ENCODE measurements at regions not wholly inside any gene's neighbourhood (a gene's known extent, or its start where the extent isn't known, plus 50 kb on each side); places are given as distances from the start of the nearest gene placed in this dataset.
A peak's percentile ranks its signal among the peaks of the same experiment; 100 is the strongest.

- H3K9me3 ChIP-seq = peaks cover 0 to 5% (median 0%) of the 10 kb centered on the region in 4 donors
- no peak for TF ChIP-seq POLR2A (IDR thresholded peaks at IDR 0.05)
- TF ChIP-seq, protein P1, sequence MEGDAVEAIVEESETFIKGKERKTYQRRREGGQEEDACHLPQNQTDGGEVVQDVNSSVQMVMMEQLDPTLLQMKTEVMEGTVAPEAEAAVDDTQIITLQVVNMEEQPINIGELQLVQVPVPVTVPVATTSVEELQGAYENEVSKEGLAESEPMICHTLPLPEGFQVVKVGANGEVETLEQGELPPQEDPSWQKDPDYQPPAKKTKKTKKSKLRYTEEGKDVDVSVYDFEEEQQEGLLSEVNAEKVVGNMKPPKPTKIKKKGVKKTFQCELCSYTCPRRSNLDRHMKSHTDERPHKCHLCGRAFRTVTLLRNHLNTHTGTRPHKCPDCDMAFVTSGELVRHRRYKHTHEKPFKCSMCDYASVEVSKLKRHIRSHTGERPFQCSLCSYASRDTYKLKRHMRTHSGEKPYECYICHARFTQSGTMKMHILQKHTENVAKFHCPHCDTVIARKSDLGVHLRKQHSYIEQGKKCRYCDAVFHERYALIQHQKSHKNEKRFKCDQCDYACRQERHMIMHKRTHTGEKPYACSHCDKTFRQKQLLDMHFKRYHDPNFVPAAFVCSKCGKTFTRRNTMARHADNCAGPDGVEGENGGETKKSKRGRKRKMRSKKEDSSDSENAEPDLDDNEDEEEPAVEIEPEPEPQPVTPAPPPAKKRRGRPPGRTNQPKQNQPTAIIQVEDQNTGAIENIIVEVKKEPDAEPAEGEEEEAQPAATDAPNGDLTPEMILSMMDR (IDR thresholded peaks at IDR 0.05) = no peak
- no peaks in the 10 kb centered on the region for H3K4me1 ChIP-seq
- no peaks in the 10 kb centered on the region for H3K36me3 ChIP-seq
- no peak for DNase-seq
- no peak overlapping the region for H3K4me3 ChIP-seq
- H3K27me3 ChIP-seq = no peaks in the 10 kb centered on the region
- H3K27ac ChIP-seq = no peak overlapping the region
Measured at GRCh38 chr15:39321977-39322376, 258.9 kb upstream of the THBS1 start.

GRCh38 chr15:39323157-39323556, 257.7 kb upstream of the THBS1 start:
- no peak overlapping the region for H3K27ac ChIP-seq
- H3K27me3 ChIP-seq = no peaks in the 10 kb centered on the region
- H3K4me1 ChIP-seq = no peaks in the 10 kb centered on the region
- no peaks in the 10 kb centered on the region for H3K36me3 ChIP-seq
- peaks cover 0 to 5% (median 0%) of the 10 kb centered on the region in 4 donors for H3K9me3 ChIP-seq
- no peak for DNase-seq
- H3K4me3 ChIP-seq = no peak overlapping the region
- TF ChIP-seq POLR2A (IDR thresholded peaks at IDR 0.05) = no peak
- TF ChIP-seq, protein P1 (IDR thresholded peaks at IDR 0.05) = no peak

- Histone ChIP-seq H3K4me1 (no peaks in the 10 kb centered on the region), H3K36me3 (no peaks in the 10 kb centered on the region), H3K27me3 (no peaks in the 10 kb centered on the region), H3K4me3 (no peak overlapping the region), H3K27ac (no peak overlapping the region), H3K9me3 (peaks cover 0 to 5% (median 0%) of the 10 kb centered on the region in 4 donors)
- no peak for TF ChIP-seq POLR2A (IDR thresholded peaks at IDR 0.05)
- TF ChIP-seq, protein P1 (IDR thresholded peaks at IDR 0.05) = no peak
- DNase-seq = no peak
Measured at GRCh38 chr15:39323706-39324105, 257.2 kb upstream of the THBS1 start.

DNA sequence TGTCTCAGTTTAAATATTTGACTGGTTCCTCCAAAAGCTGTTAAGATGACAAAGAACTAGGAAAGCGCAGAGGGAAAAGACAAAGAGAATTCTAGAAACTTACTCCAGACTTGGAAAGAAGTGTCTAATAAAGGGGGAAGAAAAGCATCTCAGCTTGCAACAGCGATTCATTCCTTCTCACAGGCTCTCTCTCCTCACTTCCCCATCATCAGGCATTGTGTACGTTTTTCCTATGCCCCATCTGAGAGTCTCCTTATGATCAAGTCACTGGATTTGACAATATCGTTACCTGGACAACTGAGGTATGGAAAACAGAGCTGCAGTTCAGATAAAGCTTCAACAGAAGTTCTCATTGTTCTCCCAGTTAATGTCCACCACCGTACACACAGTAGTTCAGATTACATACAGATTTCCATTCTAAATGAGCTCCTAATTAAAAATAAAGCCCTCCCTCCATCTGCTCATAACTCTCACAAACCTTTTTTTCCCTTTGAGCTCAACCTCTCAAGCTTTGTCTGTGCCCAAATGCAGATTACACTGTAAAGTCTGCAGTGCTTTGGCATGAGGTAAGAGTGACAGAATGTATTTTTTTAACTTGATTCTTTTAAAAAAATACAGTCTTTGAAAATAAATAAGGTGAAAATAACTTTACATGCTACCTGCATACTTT, 254.4 kb upstream of the THBS1 start:
- Histone ChIP-seq H3K4me1 (no peaks in the 10 kb centered on the region), H3K9me3 (no peaks in the 10 kb centered on the region), H3K27me3 (no peaks in the 10 kb centered on the region), H3K36me3 (no peaks in the 10 kb centered on the region), H3K27ac (no peak overlapping the region), H3K4me3 (no peak overlapping the region)
- TF ChIP-seq POLR2A (IDR thresholded peaks at IDR 0.05) = no peak
- TF ChIP-seq, protein P1 (IDR thresholded peaks at IDR 0.05) = no peak
- DNase-seq = no peak

DNA sequence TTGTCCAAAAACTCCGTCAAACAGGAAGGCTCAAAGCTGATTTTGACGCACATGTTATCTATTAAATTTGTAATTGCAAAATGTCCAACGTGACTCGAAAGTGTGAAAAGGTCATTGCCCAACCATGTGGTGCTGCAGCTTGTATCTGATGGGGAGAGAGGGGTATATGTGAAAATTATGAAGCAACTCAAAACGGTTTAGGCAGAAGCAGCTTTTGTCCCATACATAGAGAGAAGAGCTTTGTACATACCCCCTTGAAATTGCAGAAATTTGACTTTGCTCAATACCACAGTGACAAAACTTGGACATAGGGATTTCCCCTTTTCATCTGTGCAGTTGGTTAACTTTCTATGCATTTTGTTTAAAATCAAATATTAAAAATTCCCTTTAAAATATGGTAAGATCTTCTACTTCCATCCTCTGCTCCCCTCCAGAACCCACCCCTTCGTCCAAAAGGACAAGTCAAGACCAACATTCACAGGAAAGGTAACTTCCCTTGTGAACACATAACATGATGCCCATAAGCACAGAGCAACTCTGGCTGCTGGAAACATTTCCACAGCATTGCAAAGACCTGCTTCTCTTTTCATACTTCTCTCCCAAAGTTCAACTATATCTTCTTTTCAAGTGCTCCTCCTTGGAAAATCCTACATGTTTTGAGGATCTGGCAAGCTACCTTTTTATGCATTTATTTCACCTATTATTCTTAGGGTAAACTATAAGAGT, 253.7 kb upstream of the THBS1 start:
- DNase-seq = no peak
- Histone ChIP-seq H3K9me3 (no peaks in the 10 kb centered on the region), H3K27ac (peak overlapping the region in 1 of 4 donors; percentile 32), H3K4me3 (no peak overlapping the region), H3K36me3 (no peaks in the 10 kb centered on the region), H3K4me1 (no peaks in the 10 kb centered on the region), H3K27me3 (no peaks in the 10 kb centered on the region)
- TF ChIP-seq, protein P1 (IDR thresholded peaks at IDR 0.05) = no peak
- no peak for TF ChIP-seq POLR2A (IDR thresholded peaks at IDR 0.05)
